Osteocyte (in vitro differentiated cells): ENCODE measurements at regions not wholly inside any gene's neighbourhood (a gene's known extent, or its start where the extent isn't known, plus 50 kb on each side); places are given as distances from the start of the nearest gene placed in this dataset.

Source experiments
- DNase-seq: peaks from one replicate; pipeline ENCODE4 v3.0.0; 2021; ENCODE audit warnings: mixed read lengths; ENCODE audit not compliant: unreplicated experiment; ENCODE audit errors: extremely low spot score
- H3K27ac Mint-ChIP-seq: one replicate; pipeline ENCODE4 v1.8.0; 2021; ENCODE audit warnings: mild to moderate bottlenecking, mixed read lengths; ENCODE audit not compliant: unreplicated experiment
- H3K27me3 Mint-ChIP-seq: one replicate; pipeline ENCODE4 v1.8.0; 2021; ENCODE audit warnings: mixed read lengths; ENCODE audit not compliant: unreplicated experiment
- H3K36me3 Mint-ChIP-seq: one replicate; pipeline ENCODE4 v1.8.0; 2021; ENCODE audit warnings: mixed read lengths; ENCODE audit not compliant: unreplicated experiment
- H3K4me1 Mint-ChIP-seq: one replicate; pipeline ENCODE4 v1.8.0; 2021; ENCODE audit warnings: mixed read lengths; ENCODE audit not compliant: unreplicated experiment
- H3K4me3 Mint-ChIP-seq: one replicate; pipeline ENCODE4 v1.8.0; 2021; ENCODE audit warnings: mild to moderate bottlenecking, moderate library complexity, mixed read lengths; ENCODE audit not compliant: unreplicated experiment
- H3K9me3 Mint-ChIP-seq: one replicate; pipeline ENCODE4 v1.8.0; 2021; ENCODE audit warnings: mixed read lengths; ENCODE audit not compliant: unreplicated experiment
- TF ChIP-seq, protein P1 (sequence below): fragments of 200-600 bp; sonication (generic); IDR thresholded peaks from 2 replicates; pipeline ENCODE4 v1.5.0; 2021; ENCODE audit warnings: antibody characterized with exemption, mild to moderate bottlenecking, moderate library complexity

DNA sequence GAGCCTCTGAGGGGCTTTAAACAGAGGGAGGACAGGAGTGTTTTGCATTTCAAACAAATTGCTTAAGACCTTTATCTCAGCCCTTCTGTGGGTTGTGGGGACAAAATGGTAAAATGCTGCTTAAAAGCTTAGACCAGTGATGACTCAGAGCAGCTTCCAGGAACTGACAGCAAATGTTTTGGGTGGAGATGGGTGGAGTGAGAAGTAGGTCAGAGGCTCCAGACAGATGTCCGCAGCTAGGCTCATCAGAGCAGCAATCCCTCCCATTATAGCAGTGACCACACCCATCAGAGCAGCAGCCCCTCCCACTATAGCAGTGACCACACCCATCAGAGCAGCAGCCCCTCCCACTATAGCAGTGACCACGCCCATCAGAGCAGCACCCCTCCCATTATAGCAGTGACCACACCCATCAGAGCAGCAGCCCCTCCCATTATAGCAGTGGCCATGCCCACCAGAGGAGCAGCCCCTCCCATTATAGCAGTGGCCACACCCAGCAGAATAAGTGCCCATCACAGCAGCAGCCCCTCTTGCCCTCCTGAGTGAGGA, 532.2 kb downstream of the MATN1 start:
- H3K36me3 Mint-ChIP-seq: no peaks in the 10 kb centered on the region
- no peak overlapping the region for H3K27ac Mint-ChIP-seq
- H3K4me3 Mint-ChIP-seq: no peak overlapping the region
- H3K27me3 Mint-ChIP-seq: peaks cover 2% of the 10 kb centered on the region
- H3K4me1 Mint-ChIP-seq: peaks cover 5% of the 10 kb centered on the region
- TF ChIP-seq, protein P1, sequence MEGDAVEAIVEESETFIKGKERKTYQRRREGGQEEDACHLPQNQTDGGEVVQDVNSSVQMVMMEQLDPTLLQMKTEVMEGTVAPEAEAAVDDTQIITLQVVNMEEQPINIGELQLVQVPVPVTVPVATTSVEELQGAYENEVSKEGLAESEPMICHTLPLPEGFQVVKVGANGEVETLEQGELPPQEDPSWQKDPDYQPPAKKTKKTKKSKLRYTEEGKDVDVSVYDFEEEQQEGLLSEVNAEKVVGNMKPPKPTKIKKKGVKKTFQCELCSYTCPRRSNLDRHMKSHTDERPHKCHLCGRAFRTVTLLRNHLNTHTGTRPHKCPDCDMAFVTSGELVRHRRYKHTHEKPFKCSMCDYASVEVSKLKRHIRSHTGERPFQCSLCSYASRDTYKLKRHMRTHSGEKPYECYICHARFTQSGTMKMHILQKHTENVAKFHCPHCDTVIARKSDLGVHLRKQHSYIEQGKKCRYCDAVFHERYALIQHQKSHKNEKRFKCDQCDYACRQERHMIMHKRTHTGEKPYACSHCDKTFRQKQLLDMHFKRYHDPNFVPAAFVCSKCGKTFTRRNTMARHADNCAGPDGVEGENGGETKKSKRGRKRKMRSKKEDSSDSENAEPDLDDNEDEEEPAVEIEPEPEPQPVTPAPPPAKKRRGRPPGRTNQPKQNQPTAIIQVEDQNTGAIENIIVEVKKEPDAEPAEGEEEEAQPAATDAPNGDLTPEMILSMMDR: no peak
- no peaks in the 10 kb centered on the region for H3K9me3 Mint-ChIP-seq
- DNase-seq: peak; percentile 65

DNA sequence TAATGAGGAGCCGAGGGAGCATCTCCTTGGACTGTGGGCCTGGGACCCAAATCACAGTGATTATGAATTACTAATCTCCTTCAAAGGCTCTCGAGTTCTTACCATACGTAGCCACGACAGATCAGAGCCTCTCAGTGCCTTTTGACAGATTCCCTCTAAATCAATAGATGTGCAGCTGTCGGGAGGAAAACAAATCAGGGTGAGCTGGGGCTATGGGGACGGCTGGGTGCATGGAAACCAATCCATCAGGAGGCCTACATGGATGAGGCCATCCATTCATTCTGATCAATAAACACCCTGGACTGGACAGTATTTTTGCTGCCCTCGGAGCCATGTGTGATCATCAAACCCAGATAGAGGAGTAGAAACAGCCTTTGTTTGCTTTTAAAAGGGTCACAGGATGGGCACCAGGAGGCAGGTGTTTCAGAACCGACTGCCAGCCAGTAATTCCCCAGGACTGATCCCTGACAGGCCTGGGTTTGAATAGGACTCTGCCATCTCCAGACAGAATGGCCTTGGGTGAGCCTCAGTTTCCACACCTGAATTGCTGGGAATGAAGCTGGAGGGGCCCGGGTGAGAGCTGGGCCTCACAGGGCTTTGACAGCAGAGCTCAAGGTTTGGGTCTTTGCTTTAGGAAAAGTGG, 532.8 kb downstream of the MATN1 start:
- peaks cover 5% of the 10 kb centered on the region for H3K4me1 Mint-ChIP-seq
- no peak overlapping the region for H3K27ac Mint-ChIP-seq
- TF ChIP-seq, protein P1: no peak
- H3K4me3 Mint-ChIP-seq: no peak overlapping the region
- no peaks in the 10 kb centered on the region for H3K9me3 Mint-ChIP-seq
- H3K36me3 Mint-ChIP-seq: no peaks in the 10 kb centered on the region
- peaks cover 2% of the 10 kb centered on the region for H3K27me3 Mint-ChIP-seq
- DNase-seq: peak; percentile 51

DNA sequence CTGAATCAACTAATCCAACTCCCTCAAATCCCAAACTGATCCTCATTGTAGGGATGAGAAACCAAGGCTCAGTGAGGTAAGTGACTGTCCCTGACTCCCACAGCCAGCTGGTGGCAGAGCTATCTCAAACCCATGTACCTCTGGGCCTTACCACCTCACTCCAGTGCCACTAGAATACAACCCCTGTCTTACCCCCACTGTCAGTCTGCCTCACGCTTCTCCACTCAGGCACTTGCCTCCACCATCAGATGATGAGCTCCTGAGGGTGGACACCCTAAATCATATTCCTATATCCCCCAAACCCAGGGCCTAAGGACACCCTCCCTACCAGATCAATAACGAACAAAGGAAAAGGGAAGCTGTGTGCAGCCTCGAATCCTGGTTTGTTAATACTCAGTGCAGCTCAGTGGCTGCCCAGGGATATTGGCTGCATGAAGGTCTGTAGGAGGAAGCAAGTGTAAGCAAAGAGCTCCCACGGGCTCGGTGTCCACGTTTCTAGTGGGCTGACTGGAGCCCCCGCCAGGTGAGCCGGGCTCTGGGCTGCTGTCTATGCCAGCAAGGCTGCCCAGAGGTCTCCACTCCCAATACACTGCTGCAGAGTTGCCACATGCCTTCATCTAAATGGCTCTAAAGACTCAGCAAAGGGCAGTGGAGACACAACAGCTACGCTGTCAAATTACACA, 533.4 kb downstream of the MATN1 start:
- peaks cover 2% of the 10 kb centered on the region for H3K27me3 Mint-ChIP-seq
- no peak overlapping the region for H3K27ac Mint-ChIP-seq
- TF ChIP-seq, protein P1: no peak
- H3K4me1 Mint-ChIP-seq: peaks cover 5% of the 10 kb centered on the region
- DNase-seq: peak; percentile 60
- H3K36me3 Mint-ChIP-seq: no peaks in the 10 kb centered on the region
- H3K9me3 Mint-ChIP-seq: no peaks in the 10 kb centered on the region
- H3K4me3 Mint-ChIP-seq: no peak overlapping the region

DNA sequence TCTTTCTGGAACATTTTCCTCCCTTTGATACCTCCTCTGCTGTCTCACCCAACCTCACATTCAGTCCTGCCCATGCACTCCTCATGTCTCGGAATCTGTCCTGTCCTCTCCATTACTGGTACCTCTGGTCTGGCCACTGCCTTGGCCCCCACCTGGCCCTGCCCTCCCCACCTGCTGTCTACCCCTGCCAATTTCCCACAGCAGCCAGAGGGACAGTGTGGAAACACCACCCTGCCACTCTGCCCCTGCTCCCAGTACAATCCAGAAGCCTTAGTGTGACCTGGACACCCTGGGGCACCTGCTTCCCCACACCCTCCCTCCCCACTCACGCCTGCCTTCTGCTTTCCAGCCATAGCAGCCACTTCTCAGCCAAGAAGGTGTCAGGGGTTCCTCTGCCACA, 534.4 kb downstream of the MATN1 start:
- Mint-ChIP-seq H3K36me3 (no peaks in the 10 kb centered on the region), H3K4me1 (peaks cover 5% of the 10 kb centered on the region), H3K27ac (no peak overlapping the region), H3K4me3 (no peak overlapping the region), H3K9me3 (no peaks in the 10 kb centered on the region), H3K27me3 (peaks cover 2% of the 10 kb centered on the region)
- TF ChIP-seq, protein P1: no peak
- DNase-seq: peak; percentile 79

DNA sequence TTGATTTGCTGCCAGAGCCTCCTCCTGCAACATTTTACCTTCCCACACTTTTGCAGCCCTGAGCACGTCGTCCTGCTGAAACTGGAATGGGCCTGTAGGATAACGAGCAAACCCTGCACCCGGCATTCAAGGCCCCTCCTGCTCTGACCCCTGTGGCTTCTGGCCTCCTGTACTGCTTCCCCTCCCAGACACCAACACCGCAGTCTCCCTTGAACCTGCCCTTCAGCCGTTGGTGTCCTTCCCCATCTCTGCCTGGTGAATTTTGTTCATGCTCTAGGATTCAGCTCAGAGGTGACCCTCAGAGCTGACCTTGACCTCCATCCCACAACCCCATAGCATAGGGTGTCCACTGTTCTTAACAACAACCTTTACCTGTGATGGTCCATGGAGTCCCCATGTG, 535.1 kb downstream of the MATN1 start:
- H3K9me3 Mint-ChIP-seq: no peaks in the 10 kb centered on the region
- TF ChIP-seq, protein P1: no peak
- peak; percentile 46 for DNase-seq
- peaks cover 5% of the 10 kb centered on the region for H3K4me1 Mint-ChIP-seq
- peaks cover 2% of the 10 kb centered on the region for H3K27me3 Mint-ChIP-seq
- no peak overlapping the region for H3K4me3 Mint-ChIP-seq
- no peaks in the 10 kb centered on the region for H3K36me3 Mint-ChIP-seq
- H3K27ac Mint-ChIP-seq: no peak overlapping the region
